Esophagus squamous epithelium (tissue), 4 donors: ENCODE measurements at regions not wholly inside any gene's neighbourhood (a gene's known extent, or its start where the extent isn't known, plus 50 kb on each side); places are given as distances from the start of the nearest gene placed in this dataset.

Source experiments
- POLR2A ChIP-seq, 4 donors: fragments of 450-650 bp; IDR thresholded peaks; one replicate each; pipeline ENCODE4 v1.6.1; 2017; ENCODE audit warnings: antibody characterized with exemption in 4 of 4, mild to moderate bottlenecking in 4 of 4, moderate library complexity in 3 of 4
- TF ChIP-seq, protein P1 (sequence below), 6 experiments: fragments of 450-650 bp in 4 of 6; fragments of 200-600 bp in 2 of 6; sonication (generic) in 2 of 6; IDR thresholded peaks; one replicate each; pipeline ENCODE4 v1.5.1; 2016 to 2019; ENCODE audit warnings: antibody characterized with exemption in 6 of 6, mild to moderate bottlenecking in 4 of 6, moderate library complexity in 4 of 6

DNA sequence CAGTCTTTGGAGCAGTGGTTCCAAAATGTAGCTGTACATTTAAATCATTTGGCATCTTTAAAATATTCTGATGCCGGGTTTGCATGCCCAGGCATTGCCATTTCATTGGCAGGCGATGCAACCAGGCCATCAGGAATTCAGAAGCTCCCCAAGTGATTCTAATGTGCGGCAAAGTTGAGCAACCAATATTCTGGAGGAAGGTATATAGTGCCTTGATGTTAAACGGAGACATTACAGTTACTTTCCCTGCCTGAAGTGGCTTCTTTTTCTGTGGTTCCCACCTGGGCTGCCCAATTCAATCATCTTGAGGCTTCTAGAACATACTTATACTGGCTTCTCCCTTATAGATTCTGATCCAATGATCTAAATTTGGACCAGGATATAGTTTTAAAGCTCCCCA, 68.7 kb upstream of the PGM2 start:
- TF ChIP-seq, protein P1, sequence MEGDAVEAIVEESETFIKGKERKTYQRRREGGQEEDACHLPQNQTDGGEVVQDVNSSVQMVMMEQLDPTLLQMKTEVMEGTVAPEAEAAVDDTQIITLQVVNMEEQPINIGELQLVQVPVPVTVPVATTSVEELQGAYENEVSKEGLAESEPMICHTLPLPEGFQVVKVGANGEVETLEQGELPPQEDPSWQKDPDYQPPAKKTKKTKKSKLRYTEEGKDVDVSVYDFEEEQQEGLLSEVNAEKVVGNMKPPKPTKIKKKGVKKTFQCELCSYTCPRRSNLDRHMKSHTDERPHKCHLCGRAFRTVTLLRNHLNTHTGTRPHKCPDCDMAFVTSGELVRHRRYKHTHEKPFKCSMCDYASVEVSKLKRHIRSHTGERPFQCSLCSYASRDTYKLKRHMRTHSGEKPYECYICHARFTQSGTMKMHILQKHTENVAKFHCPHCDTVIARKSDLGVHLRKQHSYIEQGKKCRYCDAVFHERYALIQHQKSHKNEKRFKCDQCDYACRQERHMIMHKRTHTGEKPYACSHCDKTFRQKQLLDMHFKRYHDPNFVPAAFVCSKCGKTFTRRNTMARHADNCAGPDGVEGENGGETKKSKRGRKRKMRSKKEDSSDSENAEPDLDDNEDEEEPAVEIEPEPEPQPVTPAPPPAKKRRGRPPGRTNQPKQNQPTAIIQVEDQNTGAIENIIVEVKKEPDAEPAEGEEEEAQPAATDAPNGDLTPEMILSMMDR (IDR thresholded peaks at IDR 0.05), result no peak
- TF ChIP-seq POLR2A (IDR thresholded peaks at IDR 0.05), result no peak
